GM12891 (cell line): ENCODE measurements at regions not wholly inside any gene's neighbourhood (a gene's known extent, or its start where the extent isn't known, plus 50 kb on each side); places are given as distances from the start of the nearest gene placed in this dataset.

Source experiments
- DNase-seq: peaks from one replicate; pipeline ENCODE4 v3.0.0; 2011; ENCODE audit warnings: low spot score; ENCODE audit not compliant: insufficient read length
- FAIRE-seq: peaks from 2 replicates; lab custom pipeline; 2011; peaks lifted over from hg19 to GRCh38; lab: Jason Lieb, UNC
- PAX5 ChIP-seq: IDR thresholded peaks from 2 replicates; pipeline ENCODE4 v1.6.1; 2011; ENCODE audit warnings: low read length, moderate library complexity, mild to moderate bottlenecking; ENCODE audit not compliant: insufficient read depth, severe bottlenecking
- POLR2A ChIP-seq: IDR thresholded peaks from 2 replicates; pipeline ENCODE4 v1.6.1; 2011; ENCODE audit warnings: low read depth, low read length, control low read depth
- POLR2AphosphoS5 ChIP-seq: IDR thresholded peaks from 2 replicates; pipeline ENCODE4 v1.6.1; 2011; ENCODE audit warnings: low read depth, low read length, control low read depth
- POU2F2 ChIP-seq: IDR thresholded peaks from 2 replicates; pipeline ENCODE4 v1.6.1; 2011; ENCODE audit warnings: low read depth, mild to moderate bottlenecking, control low read depth, low read length, moderate library complexity
- SPI1 ChIP-seq: IDR thresholded peaks from 2 replicates; pipeline ENCODE4 v1.6.1; 2011; ENCODE audit warnings: low read depth, low read length, control low read depth
- TAF1 ChIP-seq: IDR thresholded peaks from 2 replicates; pipeline ENCODE4 v1.6.1; 2011; ENCODE audit warnings: low read depth, low read length, control low read depth

- no peak for DNase-seq
- FAIRE-seq = no peak
Observed at GRCh38 chr9:126033318-126033717, 286.1 kb downstream of the PBX3 start.

GRCh38 chr9:126033956-126034355 lies 286.8 kb downstream of the PBX3 start:
- no peak for FAIRE-seq

More at GRCh38 chr9:126033318-126033717, 286.1 kb downstream of the PBX3 start:
- TF ChIP-seq PAX5 (no peak), SPI1 (no peak), POLR2A (no peak), POLR2AphosphoS5 (no peak), POU2F2 (no peak), TAF1 (no peak)

GRCh38 chr9:126036881-126037291 lies 289.7 kb downstream of the PBX3 start:
- DNase-seq (no peak), FAIRE-seq (no peak)
- no peak for TF ChIP-seq PAX5
- no peak for TF ChIP-seq POU2F2
- TF ChIP-seq TAF1 = no peak

More at GRCh38 chr9:126033956-126034355, 286.8 kb downstream of the PBX3 start:
- TF ChIP-seq POLR2AphosphoS5 (no peak), PAX5 (no peak), TAF1 (no peak), POU2F2 (no peak), POLR2A (no peak), SPI1 (no peak)
- DNase-seq = no peak

- no peak for DNase-seq
- no peak for FAIRE-seq
- no peak for TF ChIP-seq POU2F2
- no peak for TF ChIP-seq PAX5
- no peak for TF ChIP-seq POLR2AphosphoS5
- TF ChIP-seq POLR2A = no peak
- TF ChIP-seq SPI1 = no peak
- TF ChIP-seq TAF1 = no peak
Observed at GRCh38 chr9:126038790-126039189, 287.8 kb upstream of the MVB12B start.

GRCh38 chr9:126043681-126044080 lies 282.9 kb upstream of the MVB12B start:
- TF ChIP-seq PAX5 = no peak
- no peak for TF ChIP-seq POLR2AphosphoS5
- no peak for TF ChIP-seq POLR2A
- TF ChIP-seq POU2F2 = no peak
- no peak for TF ChIP-seq SPI1
- no peak for TF ChIP-seq TAF1
- no peak for FAIRE-seq
- no peak for DNase-seq

GRCh38 chr9:126049088-126049487 lies 277.5 kb upstream of the MVB12B start:
- TF ChIP-seq POLR2A (no peak), SPI1 (no peak)
- DNase-seq (no peak), FAIRE-seq (no peak)

- FAIRE-seq (no peak), DNase-seq (no peak)
- no peak for TF ChIP-seq TAF1
- no peak for TF ChIP-seq POLR2A
- no peak for TF ChIP-seq PAX5
- no peak for TF ChIP-seq POLR2AphosphoS5
- no peak for TF ChIP-seq POU2F2
- TF ChIP-seq SPI1 = no peak
Observed at GRCh38 chr9:126049896-126050604, 276.6 kb upstream of the MVB12B start.

- no peak for TF ChIP-seq POU2F2
- no peak for TF ChIP-seq SPI1
- TF ChIP-seq POLR2AphosphoS5 = no peak
- TF ChIP-seq TAF1 = no peak
- no peak for TF ChIP-seq POLR2A
- TF ChIP-seq PAX5 = no peak
- DNase-seq = no peak
- no peak for FAIRE-seq
Observed at GRCh38 chr9:126050605-126050990, 276.0 kb upstream of the MVB12B start.

GRCh38 chr9:126051446-126052130 lies 275.0 kb upstream of the MVB12B start:
- TF ChIP-seq POU2F2 = no peak
- no peak for TF ChIP-seq PAX5
- no peak for TF ChIP-seq POLR2A
- TF ChIP-seq SPI1 = no peak
- no peak for TF ChIP-seq POLR2AphosphoS5
- TF ChIP-seq TAF1 = no peak
- FAIRE-seq (no peak), DNase-seq (no peak)

- DNase-seq (no peak), FAIRE-seq (no peak)
- no peak for TF ChIP-seq SPI1
Observed at GRCh38 chr9:126052791-126053190, 273.8 kb upstream of the MVB12B start.

GRCh38 chr9:126053913-126054312 lies 272.7 kb upstream of the MVB12B start:
- FAIRE-seq (no peak), DNase-seq (no peak)
- TF ChIP-seq POU2F2 (no peak), TAF1 (no peak), POLR2A (no peak), SPI1 (no peak), PAX5 (no peak), POLR2AphosphoS5 (no peak)
